ENCODE measurements at regions not wholly inside any gene's neighbourhood (a gene's known extent, or its start where the extent isn't known, plus 50 kb on each side); places are given as distances from the start of the nearest gene placed in this dataset.
A peak's percentile ranks its signal among the peaks of the same experiment; 100 is the strongest.

DNA sequence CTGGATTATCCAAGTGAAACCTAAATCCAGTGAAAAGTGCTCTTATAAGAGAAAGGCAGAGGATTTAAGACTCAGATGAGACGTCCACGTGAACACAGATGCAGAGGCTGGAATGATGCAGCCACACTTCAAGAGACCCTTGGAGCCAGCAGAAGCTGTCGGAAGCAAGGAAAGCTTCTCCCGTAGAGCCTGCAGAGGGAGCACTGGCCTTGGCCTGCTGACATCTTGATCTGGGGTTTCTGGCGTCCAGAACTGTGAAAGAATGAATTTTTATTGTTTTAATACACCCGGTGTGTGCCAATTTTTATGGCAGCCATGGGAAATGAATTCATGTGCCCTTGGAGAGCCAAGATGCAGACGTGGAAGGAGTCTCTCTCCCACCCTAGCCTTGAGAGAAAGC is 407.0 kb upstream of the B3GAT1 start:
- Histone ChIP-seq H3K9ac (replicated peaks in 1 of 4; ENCODE audit: extremely low read depth in 1 of 4, low read depth in 3 of 4, low read length in 3 of 4) (no peak overlapping the region), H2AFZ (ENCODE audit: low read length) (peak overlapping the region; percentile 91)
- POLR2A ChIA-PET (ENCODE audit: partially characterized antibody): interaction anchor here (0.9 kb wide), 1 partner anchor 8 kb away, joined by 3 read pairs; no protein-coding TSS in a partner anchor

More for the DNA sequence above, 407.0 kb upstream of the B3GAT1 start:
- Histone ChIP-seq H4K91ac (replicated peaks; ENCODE audit: insufficient read length, low read length) (no peak overlapping the region), H2BK15ac (ENCODE audit: low read length) (0 out of 2 replicates have a peak overlapping the region, but pooled peaks have one; percentile 54), H3K14ac (ENCODE audit: insufficient read length) (no peak overlapping the region), H3K4me2 (ENCODE audit: insufficient read depth in 1 of 2, low read depth in 2 of 2, low read length in 2 of 2) (no peak overlapping the region), H2BK12ac (ENCODE audit: low read depth, low read length) (0 out of 2 replicates have a peak overlapping the region, but pooled peaks have one; percentile 2), H3K27me3 (replicated peaks in 1 of 4; ENCODE audit: control insufficient read depth in 3 of 4, extremely low read depth in 1 of 4, insufficient read depth in 3 of 4, low read length in 3 of 4) (0 out of 7 replicates have a peak, but pooled peaks cover 0 to 3% (median 0%) of the 10 kb centered on the region in 4 experiments), H3K23ac (ENCODE audit: insufficient read length) (no peak overlapping the region), H2AK5ac (ENCODE audit: low read depth, low read length) (no peak overlapping the region), H4K5ac (ENCODE audit: insufficient read length, low read depth, low read length) (no peak overlapping the region), H2BK20ac (ENCODE audit: low read length) (no peak overlapping the region), H3K79me1 (ENCODE audit: low read depth, low read length) (no peaks in the 10 kb centered on the region), H3K27ac (ENCODE audit: low read depth, low read length) (no peak overlapping the region), H3K4me1 (replicated peaks in 1 of 4; ENCODE audit: control insufficient read depth in 3 of 4, insufficient read depth in 4 of 4, low read length in 3 of 4) (peaks cover 0 to 3% (median under 1%) of the 10 kb centered on the region in 4 experiments; a peak in 1 of 7 replicates), H2BK120ac (replicated peaks; ENCODE audit: low read depth, low read length) (no peak overlapping the region), H4K8ac (ENCODE audit: extremely low read depth, insufficient read depth, low read length) (no peak overlapping the region), H3K4me3 (ENCODE audit: extremely low read depth in 1 of 4, insufficient read depth in 2 of 4, low read depth in 3 of 4, low read length in 4 of 4) (no peak overlapping the region), H3K18ac (ENCODE audit: extremely low read depth, low read length) (peak overlapping the region; percentile 53; the same call in 1 of the 2 replicates), H3K79me2 (ENCODE audit: control insufficient read depth in 1 of 2, insufficient read depth in 2 of 2, low read length in 2 of 2) (no peaks in the 10 kb centered on the region), H3K56ac (replicated peaks; ENCODE audit: insufficient read length, low read depth, low read length) (no peak overlapping the region), H3K9me3 (ENCODE audit: insufficient read depth in 2 of 2, low read depth in 1 of 2, low read length in 1 of 2) (no peaks in the 10 kb centered on the region), H4K20me1 (replicated peaks in 1 of 2; ENCODE audit: control insufficient read depth in 1 of 2, insufficient read depth in 2 of 2, low read length in 2 of 2) (no peaks in the 10 kb centered on the region), H2BK5ac (ENCODE audit: low read depth, low read length) (no peak overlapping the region), H3K4ac (replicated peaks; ENCODE audit: insufficient read length, low read depth, low read length) (no peak overlapping the region), H3K36me3 (ENCODE audit: control insufficient read depth in 2 of 4, insufficient read depth in 4 of 4, low read length in 3 of 4) (no peaks in the 10 kb centered on the region), H3K23me2 (ENCODE audit: low read depth, low read length) (no peaks in the 10 kb centered on the region)
- TF ChIP-seq NRF1 (IDR thresholded peaks at IDR 0.05; ENCODE audit: low read depth, low read length) (no peak), RAD21 (IDR thresholded peaks at IDR 0.05 in 1 of 2, conservative IDR thresholded peaks at IDR 0.05 in 1 of 2; ENCODE audit: low read depth in 2 of 2, low read length in 2 of 2) (peak; percentile 60 to 73), BACH1 (IDR thresholded peaks at IDR 0.05; ENCODE audit: low read length) (no peak)
- TF ChIP-seq, protein P1, sequence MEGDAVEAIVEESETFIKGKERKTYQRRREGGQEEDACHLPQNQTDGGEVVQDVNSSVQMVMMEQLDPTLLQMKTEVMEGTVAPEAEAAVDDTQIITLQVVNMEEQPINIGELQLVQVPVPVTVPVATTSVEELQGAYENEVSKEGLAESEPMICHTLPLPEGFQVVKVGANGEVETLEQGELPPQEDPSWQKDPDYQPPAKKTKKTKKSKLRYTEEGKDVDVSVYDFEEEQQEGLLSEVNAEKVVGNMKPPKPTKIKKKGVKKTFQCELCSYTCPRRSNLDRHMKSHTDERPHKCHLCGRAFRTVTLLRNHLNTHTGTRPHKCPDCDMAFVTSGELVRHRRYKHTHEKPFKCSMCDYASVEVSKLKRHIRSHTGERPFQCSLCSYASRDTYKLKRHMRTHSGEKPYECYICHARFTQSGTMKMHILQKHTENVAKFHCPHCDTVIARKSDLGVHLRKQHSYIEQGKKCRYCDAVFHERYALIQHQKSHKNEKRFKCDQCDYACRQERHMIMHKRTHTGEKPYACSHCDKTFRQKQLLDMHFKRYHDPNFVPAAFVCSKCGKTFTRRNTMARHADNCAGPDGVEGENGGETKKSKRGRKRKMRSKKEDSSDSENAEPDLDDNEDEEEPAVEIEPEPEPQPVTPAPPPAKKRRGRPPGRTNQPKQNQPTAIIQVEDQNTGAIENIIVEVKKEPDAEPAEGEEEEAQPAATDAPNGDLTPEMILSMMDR (IDR thresholded peaks at IDR 0.05; ENCODE audit: control extremely low read depth in 1 of 3, insufficient read depth in 1 of 3, low read depth in 1 of 3, low read length in 3 of 3): peak; percentile 66 to 83 (median 69)
- CTCF ChIA-PET (ENCODE audit: partially characterized antibody): interaction anchor here (0.7 to 2.5 kb wide), 29 partner anchors 11 to 335 kb away, joined by 3 to 18 read pairs (median 4); no protein-coding TSS in a partner anchor
- FAIRE-seq: peak; percentile 19
- no peak for DNase-seq (ENCODE audit: low read depth in 1 of 2, low spot score in 2 of 2)
- 53% methylated on average over 7 of the region's 7 CpGs; no CpG with 5 or more reads in 1 of the 2 experiments for WGBS, 2 experiments (ENCODE audit: extremely low coverage in 1 of 2, insufficient coverage in 1 of 2, insufficient read length in 1 of 2, insufficient replicate concordance in 2 of 2, low coverage in 1 of 2, low lambda C conversion rate in 2 of 2, missing lambda C conversion rate in 1 of 2)
